WTC11 (cell line): ENCODE measurements at regions not wholly inside any gene's neighbourhood (a gene's known extent, or its start where the extent isn't known, plus 50 kb on each side); places are given as distances from the start of the nearest gene placed in this dataset.

Experiments
- ATAC-seq: fragments of 200-7000 bp; cut with Tn5 transposase; 2 replicates; pipeline ENCODE4 v1.10.0; 2021; ENCODE audit warnings: mild to moderate bottlenecking, moderate library complexity
- CTCF ChIA-PET: fragments of 300-600 bp; sonication (Branson Sonifier 250); formaldehyde crosslinking; loops from one replicate; lab custom pipeline; 2021; ENCODE audit warnings: antibody characterized with exemption; lab: Charles Lee
- POLR2A ChIA-PET: fragments of 350-600 bp; sonication (Branson Sonifier 250); formaldehyde crosslinking; loops from one replicate; lab custom pipeline; 2021; ENCODE audit warnings: antibody characterized with exemption; lab: Charles Lee
- DNase-seq: peaks from one replicate; pipeline ENCODE4 v3.0.0; 2021; ENCODE audit warnings: low spot score
- H3K27ac Mint-ChIP-seq: 2 replicates; pipeline ENCODE4 v1.8.0; 2021; ENCODE audit warnings: mixed read lengths
- H3K27me3 Mint-ChIP-seq: 2 replicates; pipeline ENCODE4 v1.8.0; 2021; ENCODE audit warnings: low read depth, mild to moderate bottlenecking, moderate library complexity, mixed read lengths
- H3K36me3 Mint-ChIP-seq: 2 replicates; pipeline ENCODE4 v1.8.0; 2021; ENCODE audit warnings: mixed read lengths
- H3K4me1 Mint-ChIP-seq: 2 replicates; pipeline ENCODE4 v1.8.0; 2022; ENCODE audit warnings: mixed read lengths
- H3K4me3 Mint-ChIP-seq: 2 replicates; pipeline ENCODE4 v1.8.0; 2021; ENCODE audit warnings: mild to moderate bottlenecking, moderate library complexity, mixed read lengths
- H3K9me3 Mint-ChIP-seq: 2 replicates; pipeline ENCODE4 v1.8.0; 2021; ENCODE audit warnings: mixed read lengths
- CBFB ChIP-seq: sonication (generic); formaldehyde crosslinking; IDR thresholded peaks from 2 replicates; pipeline ENCODE4 v1.8.1; 2022; ENCODE audit warnings: mild to moderate bottlenecking, low read depth, missing genetic modification reagents
- CREB1 ChIP-seq: sonication (generic); formaldehyde crosslinking; IDR thresholded peaks from 2 replicates; pipeline ENCODE4 v1.8.0; 2023; ENCODE audit warnings: mild to moderate bottlenecking, missing genetic modification reagents
- CTCF ChIP-seq: fragments of 200-600 bp; IDR thresholded peaks from 2 replicates; pipeline ENCODE4 v1.8.0; 2022; ENCODE audit warnings: antibody characterized with exemption
- ELF4 ChIP-seq: sonication (generic); formaldehyde crosslinking; IDR thresholded peaks from 2 replicates; pipeline ENCODE4 v1.8.1; 2022; ENCODE audit warnings: low read depth, mild to moderate bottlenecking, moderate library complexity, missing genetic modification reagents
- EMX1 ChIP-seq: fragments of 250-450 bp; sonication (Bioruptor Pico); IDR thresholded peaks from 2 replicates; pipeline ENCODE4 v1.8.0; 2021; ENCODE audit warnings: mild to moderate bottlenecking
- ETV6 ChIP-seq: sonication (generic); formaldehyde crosslinking; IDR thresholded peaks from 2 replicates; pipeline ENCODE4 v1.8.1; 2022; ENCODE audit warnings: mild to moderate bottlenecking, missing genetic modification reagents
- NFYB ChIP-seq: sonication (generic); formaldehyde crosslinking; conservative IDR thresholded peaks from 2 replicates; pipeline ENCODE4 v1.8.0; 2022; ENCODE audit warnings: low read depth, missing genetic modification reagents
- SMAD3 ChIP-seq: sonication (generic); formaldehyde crosslinking; IDR thresholded peaks from 2 replicates; pipeline ENCODE4 v1.8.0; 2022; ENCODE audit warnings: missing genetic modification reagents, mild to moderate bottlenecking, borderline replicate concordance
- TEAD4 ChIP-seq: sonication (generic); formaldehyde crosslinking; IDR thresholded peaks from 2 replicates; pipeline ENCODE4 v1.8.0; 2022; ENCODE audit warnings: mild to moderate bottlenecking, missing genetic modification reagents
- ZBTB21 ChIP-seq: sonication (generic); formaldehyde crosslinking; IDR thresholded peaks from 2 replicates; pipeline ENCODE4 v1.8.1; 2023; ENCODE audit warnings: mild to moderate bottlenecking, missing genetic modification reagents, borderline replicate concordance
- ZNF138 ChIP-seq: sonication (generic); formaldehyde crosslinking; conservative IDR thresholded peaks from 2 replicates; pipeline ENCODE4 v1.8.1; 2022; ENCODE audit warnings: mild to moderate bottlenecking, moderate library complexity, missing genetic modification reagents
- ZNF423 ChIP-seq: fragments of 250-450 bp; sonication (Bioruptor Pico); IDR thresholded peaks from 2 replicates; pipeline ENCODE4 v2.1.2; 2022; ENCODE audit warnings: mild to moderate bottlenecking, moderate library complexity
- ZNF671 ChIP-seq: fragments of 250-450 bp; sonication (Bioruptor Pico); IDR thresholded peaks from 2 replicates; pipeline ENCODE4 v1.8.0; 2021; ENCODE audit warnings: mild to moderate bottlenecking
- TF ChIP-seq, protein P1 (sequence below): sonication (generic); formaldehyde crosslinking; IDR thresholded peaks from 2 replicates; pipeline ENCODE4 v1.8.1; 2023; ENCODE audit warnings: mild to moderate bottlenecking, missing genetic modification reagents, moderate library complexity
- TF ChIP-seq, protein P2 (sequence below): fragments of 250-450 bp; sonication (Bioruptor Pico); IDR thresholded peaks from 2 replicates; pipeline ENCODE4 v1.9.0; 2021; ENCODE audit warnings: moderate library complexity, mild to moderate bottlenecking, inconsistent platforms, borderline replicate concordance
- TF ChIP-seq, protein P3 (sequence below): fragments of 250-450 bp; sonication (Bioruptor Pico); IDR thresholded peaks from 2 replicates; pipeline ENCODE4 v1.8.0; 2021; ENCODE audit warnings: mild to moderate bottlenecking
- TF ChIP-seq, protein P4 (sequence below): sonication (generic); formaldehyde crosslinking; IDR thresholded peaks from 2 replicates; pipeline ENCODE4 v1.8.1; 2022; ENCODE audit warnings: mild to moderate bottlenecking, moderate library complexity, missing genetic modification reagents
- TF ChIP-seq, protein P5 (sequence below): fragments of 250-450 bp; sonication (Bioruptor Pico); IDR thresholded peaks from 2 replicates; pipeline ENCODE4 v2.1.2; 2022; ENCODE audit warnings: mild to moderate bottlenecking, moderate library complexity
- TF ChIP-seq, protein P6 (sequence below): sonication (generic); formaldehyde crosslinking; IDR thresholded peaks from 2 replicates; pipeline ENCODE4 v1.8.0; 2023; ENCODE audit warnings: missing genetic modification reagents

- TF ChIP-seq SMAD3 (CRISPR knock-in tag) (no peak), ELF4 (CRISPR knock-in tag) (no peak)
These were observed 116.2 kb upstream of the MAP1LC3B2 start (continued) for GRCh38 chr12:116442946-116443345.

GRCh38 chr12:116443821-116444589 lies 115.2 kb upstream of the MAP1LC3B2 start:
- Mint-ChIP-seq H3K27me3 (0 out of 2 replicates have a peak, but pooled peaks cover 3% of the 10 kb centered on the region), H3K4me3 (no peak overlapping the region), H3K4me1 (peaks cover 14% of the 10 kb centered on the region), H3K9me3 (no peaks in the 10 kb centered on the region)
- POLR2A ChIA-PET, result no interaction called here
- TF ChIP-seq, protein P1, sequence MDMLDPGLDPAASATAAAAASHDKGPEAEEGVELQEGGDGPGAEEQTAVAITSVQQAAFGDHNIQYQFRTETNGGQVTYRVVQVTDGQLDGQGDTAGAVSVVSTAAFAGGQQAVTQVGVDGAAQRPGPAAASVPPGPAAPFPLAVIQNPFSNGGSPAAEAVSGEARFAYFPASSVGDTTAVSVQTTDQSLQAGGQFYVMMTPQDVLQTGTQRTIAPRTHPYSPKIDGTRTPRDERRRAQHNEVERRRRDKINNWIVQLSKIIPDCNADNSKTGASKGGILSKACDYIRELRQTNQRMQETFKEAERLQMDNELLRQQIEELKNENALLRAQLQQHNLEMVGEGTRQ (CRISPR knock-in tag), result no peak
- TF ChIP-seq ZNF671 (no peak), CREB1 (CRISPR knock-in tag) (no peak), ZNF138 (no peak), ZNF423 (CRISPR knock-in tag) (no peak), ZBTB21 (no peak), EMX1 (CRISPR knock-in tag) (no peak), TEAD4 (CRISPR knock-in tag) (no peak), ETV6 (CRISPR knock-in tag) (no peak), CBFB (CRISPR knock-in tag) (no peak), NFYB (CRISPR knock-in tag) (no peak), CTCF (no peak)
- TF ChIP-seq, protein P2, sequence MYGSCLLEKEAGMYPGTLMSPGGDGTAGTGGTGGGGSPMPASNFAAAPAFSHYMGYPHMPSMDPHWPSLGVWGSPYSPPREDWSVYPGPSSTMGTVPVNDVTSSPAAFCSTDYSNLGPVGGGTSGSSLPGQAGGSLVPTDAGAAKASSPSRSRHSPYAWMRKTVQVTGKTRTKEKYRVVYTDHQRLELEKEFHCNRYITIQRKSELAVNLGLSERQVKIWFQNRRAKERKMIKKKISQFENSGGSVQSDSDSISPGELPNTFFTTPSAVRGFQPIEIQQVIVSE (CRISPR knock-in tag), result no peak
- TF ChIP-seq, protein P3, sequence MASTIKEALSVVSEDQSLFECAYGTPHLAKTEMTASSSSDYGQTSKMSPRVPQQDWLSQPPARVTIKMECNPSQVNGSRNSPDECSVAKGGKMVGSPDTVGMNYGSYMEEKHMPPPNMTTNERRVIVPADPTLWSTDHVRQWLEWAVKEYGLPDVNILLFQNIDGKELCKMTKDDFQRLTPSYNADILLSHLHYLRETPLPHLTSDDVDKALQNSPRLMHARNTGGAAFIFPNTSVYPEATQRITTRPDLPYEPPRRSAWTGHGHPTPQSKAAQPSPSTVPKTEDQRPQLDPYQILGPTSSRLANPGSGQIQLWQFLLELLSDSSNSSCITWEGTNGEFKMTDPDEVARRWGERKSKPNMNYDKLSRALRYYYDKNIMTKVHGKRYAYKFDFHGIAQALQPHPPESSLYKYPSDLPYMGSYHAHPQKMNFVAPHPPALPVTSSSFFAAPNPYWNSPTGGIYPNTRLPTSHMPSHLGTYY (CRISPR knock-in tag), result no peak
- TF ChIP-seq, protein P4, sequence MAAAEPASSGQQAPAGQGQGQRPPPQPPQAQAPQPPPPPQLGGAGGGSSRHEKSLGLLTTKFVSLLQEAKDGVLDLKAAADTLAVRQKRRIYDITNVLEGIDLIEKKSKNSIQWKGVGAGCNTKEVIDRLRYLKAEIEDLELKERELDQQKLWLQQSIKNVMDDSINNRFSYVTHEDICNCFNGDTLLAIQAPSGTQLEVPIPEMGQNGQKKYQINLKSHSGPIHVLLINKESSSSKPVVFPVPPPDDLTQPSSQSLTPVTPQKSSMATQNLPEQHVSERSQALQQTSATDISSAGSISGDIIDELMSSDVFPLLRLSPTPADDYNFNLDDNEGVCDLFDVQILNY (CRISPR knock-in tag), result no peak
- TF ChIP-seq, protein P5, sequence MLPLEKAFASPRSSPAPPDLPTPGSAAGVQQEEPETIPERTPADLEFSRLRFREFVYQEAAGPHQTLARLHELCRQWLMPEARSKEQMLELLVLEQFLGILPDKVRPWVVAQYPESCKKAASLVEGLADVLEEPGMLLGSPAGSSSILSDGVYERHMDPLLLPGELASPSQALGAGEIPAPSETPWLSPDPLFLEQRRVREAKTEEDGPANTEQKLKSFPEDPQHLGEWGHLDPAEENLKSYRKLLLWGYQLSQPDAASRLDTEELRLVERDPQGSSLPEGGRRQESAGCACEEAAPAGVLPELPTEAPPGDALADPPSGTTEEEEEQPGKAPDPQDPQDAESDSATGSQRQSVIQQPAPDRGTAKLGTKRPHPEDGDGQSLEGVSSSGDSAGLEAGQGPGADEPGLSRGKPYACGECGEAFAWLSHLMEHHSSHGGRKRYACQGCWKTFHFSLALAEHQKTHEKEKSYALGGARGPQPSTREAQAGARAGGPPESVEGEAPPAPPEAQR (CRISPR knock-in tag), result no peak
- TF ChIP-seq, protein P6, sequence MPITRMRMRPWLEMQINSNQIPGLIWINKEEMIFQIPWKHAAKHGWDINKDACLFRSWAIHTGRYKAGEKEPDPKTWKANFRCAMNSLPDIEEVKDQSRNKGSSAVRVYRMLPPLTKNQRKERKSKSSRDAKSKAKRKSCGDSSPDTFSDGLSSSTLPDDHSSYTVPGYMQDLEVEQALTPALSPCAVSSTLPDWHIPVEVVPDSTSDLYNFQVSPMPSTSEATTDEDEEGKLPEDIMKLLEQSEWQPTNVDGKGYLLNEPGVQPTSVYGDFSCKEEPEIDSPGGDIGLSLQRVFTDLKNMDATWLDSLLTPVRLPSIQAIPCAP (CRISPR knock-in tag), result no peak
- TF ChIP-seq, all 79 proteins: peak for 0
- no peaks in the 10 kb centered on the region for H3K36me3 Mint-ChIP-seq
- no peak overlapping the region for H3K27ac Mint-ChIP-seq
- DNase-seq (no peak), ATAC-seq (no peak)
- CTCF ChIA-PET, result no interaction called here
